GM12878 (cell line): ENCODE measurements at regions not wholly inside any gene's neighbourhood (a gene's known extent, or its start where the extent isn't known, plus 50 kb on each side); places are given as distances from the start of the nearest gene placed in this dataset.

Experiments used
- ATAC-seq: fragments of 200-7000 bp; cut with Tn5 transposase; 3 replicates; pipeline ENCODE4 v1.9.1; 2020; ENCODE audit warnings: mild to moderate bottlenecking, moderate library complexity
- BruUV-seq: library from RNA; stranded (reverse); fragments of 400-500 nt; replicated peaks from 2 replicates; lab custom pipeline; 2021; lab: Mats Ljungman, UMichigan
- CTCF ChIA-PET: fragments of 300-600 bp; sonication (Branson Sonifier 250); formaldehyde crosslinking; extraction: SDS; loops from one replicate; lab custom pipeline; 2021; ENCODE audit warnings: inconsistent platforms; lab: Yijun Ruan, JAX
- POLR2A ChIA-PET: fragments of 350-600 bp; formaldehyde crosslinking; extraction: SDS; loops from one replicate; lab custom pipeline; 2021; ENCODE audit warnings: inconsistent platforms; lab: Charles Lee
- RAD21 ChIA-PET: fragments of 300-600 bp; sonication (Branson Sonifier 250); formaldehyde crosslinking; loops from one replicate; lab custom pipeline; 2023; ENCODE audit warnings: antibody characterized with exemption; ENCODE audit not compliant: unreplicated experiment; lab: Charles Lee
- SMC1A ChIA-PET: fragments of 300-600 bp; sonication (Branson Sonifier 250); formaldehyde crosslinking; loops from one replicate; lab custom pipeline; 2023; ENCODE audit not compliant: unreplicated experiment, uncharacterized antibody; lab: Charles Lee
- DNase-seq: peaks from one replicate; pipeline ENCODE4 v3.0.0-alpha.2; 2011; ENCODE audit warnings: low read depth, low spot score
- FAIRE-seq: peaks from 3 replicates; lab custom pipeline; 2011; peaks lifted over from hg19 to GRCh38; lab: Jason Lieb, UNC
- H2AFZ ChIP-seq: 2 replicates; pipeline ENCODE4 v1.6.0; 2011; ENCODE audit warnings: low read depth, low read length, control low read depth; ENCODE audit not compliant: control insufficient read depth
- H3K27ac ChIP-seq: 2 replicates; pipeline ENCODE4 v1.5.1; 2011; ENCODE audit warnings: control low read depth; ENCODE audit not compliant: control insufficient read depth, insufficient read depth
- H3K27me3 ChIP-seq, 2 experiments: replicated peaks in 1 of 2; 2 replicates each; pipeline versions ENCODE4 v1.6.0 to v1.6.1; 2011; ENCODE audit warnings: low read length in 1 of 2; ENCODE audit not compliant: control insufficient read depth in 2 of 2, insufficient read depth in 2 of 2
- H3K36me3 ChIP-seq, 2 experiments: 2 replicates each; pipeline ENCODE4 v1.5.1; 2011; ENCODE audit warnings: low read length in 1 of 2; ENCODE audit not compliant: control insufficient read depth in 2 of 2, insufficient read depth in 2 of 2
- H3K4me1 ChIP-seq: 2 replicates; pipeline ENCODE4 v1.6.1; 2011; ENCODE audit warnings: mild to moderate bottlenecking, low read length, moderate library complexity, mixed read lengths; ENCODE audit not compliant: control insufficient read depth, insufficient read depth
- H3K4me2 ChIP-seq: 2 replicates; pipeline ENCODE4 v1.6.0; 2011; ENCODE audit warnings: control low read depth; ENCODE audit not compliant: control insufficient read depth, insufficient read depth
- H3K4me3 ChIP-seq: fragments of 200-600 bp; sonication (generic); 2 replicates; pipeline ENCODE4 v1.5.1; 2016
- H3K79me2 ChIP-seq: 2 replicates; pipeline ENCODE4 v1.6.0; 2011; ENCODE audit warnings: low read length; ENCODE audit not compliant: control insufficient read depth, insufficient read depth
- H3K9ac ChIP-seq: 2 replicates; pipeline ENCODE4 v1.8.0; 2011; ENCODE audit warnings: low read length, control low read depth, mixed read lengths; ENCODE audit not compliant: control insufficient read depth, insufficient read depth
- H3K9me3 ChIP-seq: replicated peaks from 3 replicates; pipeline ENCODE4 v1.5.1; 2011; ENCODE audit warnings: mild to moderate bottlenecking, low read length; ENCODE audit not compliant: control insufficient read depth, insufficient read depth
- H4K20me1 ChIP-seq: 2 replicates; pipeline ENCODE4 v1.6.0; 2011; ENCODE audit not compliant: control insufficient read depth, insufficient read depth
- BCL11A ChIP-seq: IDR thresholded peaks from 2 replicates; pipeline ENCODE4 v1.6.1; 2011; ENCODE audit warnings: low read depth, low read length
- BMI1 ChIP-seq: fragments of 450-650 bp; IDR thresholded peaks from 2 replicates; pipeline ENCODE4 v1.6.1; 2016; ENCODE audit warnings: mild to moderate bottlenecking, moderate library complexity, borderline replicate concordance
- ESRRA ChIP-seq: IDR thresholded peaks from 2 replicates; pipeline ENCODE4 v1.6.1; 2012; ENCODE audit warnings: mild to moderate bottlenecking, low read length, improper control_type of control experiment
- JUNB ChIP-seq: IDR thresholded peaks from 2 replicates; pipeline ENCODE4 v1.6.1; 2016; ENCODE audit warnings: antibody characterized with exemption, mild to moderate bottlenecking
- JUND ChIP-seq: IDR thresholded peaks from 2 replicates; pipeline ENCODE4 v1.6.1; 2012; ENCODE audit warnings: low read depth, mild to moderate bottlenecking, low read length, improper control_type of control experiment, moderate library complexity
- RELB ChIP-seq: fragments of 450-650 bp; IDR thresholded peaks from 2 replicates; pipeline ENCODE4 v1.6.1; 2017; ENCODE audit warnings: low read depth, mild to moderate bottlenecking, moderate library complexity
- RFX5 ChIP-seq: IDR thresholded peaks from 2 replicates; pipeline ENCODE4 v1.6.1; 2011; ENCODE audit warnings: low read depth, low read length, improper control_type of control experiment
- SRF ChIP-seq, 2 experiments: IDR thresholded peaks; 2 replicates each; pipeline ENCODE4 v1.6.1; 2011; ENCODE audit warnings: low read depth in 2 of 2, low read length in 2 of 2, mild to moderate bottlenecking in 1 of 2, moderate library complexity in 1 of 2
- STAT3 ChIP-seq: IDR thresholded peaks from 2 replicates; pipeline ENCODE4 v1.6.1; 2011; ENCODE audit warnings: low read depth, low read length, improper control_type of control experiment
- ZNF384 ChIP-seq: IDR thresholded peaks from 2 replicates; pipeline ENCODE4 v1.6.1; 2012; ENCODE audit warnings: low read depth, mild to moderate bottlenecking, low read length, improper control_type of control experiment, borderline replicate concordance
- WGBS: methylation state at CpG from one replicate; pipeline ENCODE4 v1.1.6; 2016; ENCODE audit warnings: low lambda C conversion rate; ENCODE audit not compliant: insufficient replicate concordance, insufficient coverage; ENCODE audit errors: missing lambda C conversion rate; 5-methylcytosine and 5-hydroxymethylcytosine counted together
- in situ Hi-C: fragments of 300-500 bp; cut with MboI; formaldehyde crosslinking; loops from 9 replicates; pipeline ENCODE4 v1.14.3; 2018; ENCODE audit warnings: mixed read lengths
- intact Hi-C: fragments of 100-400 bp; cut with micrococcal nuclease; formaldehyde crosslinking; loops from one replicate; pipeline ENCODE4 v1.14.2; 2022; ENCODE audit not compliant: unreplicated experiment
- TF ChIP-seq, protein P1 (sequence below), 3 experiments: IDR thresholded peaks in 2 of 3; conservative IDR thresholded peaks in 1 of 3; 2 replicates each; pipeline ENCODE4 v1.5.1; 2011; ENCODE audit warnings: low read depth in 3 of 3, low read length in 3 of 3, mild to moderate bottlenecking in 3 of 3, control low read depth in 2 of 3, moderate library complexity in 2 of 3, inconsistent platforms in 1 of 3, mixed read lengths in 1 of 3; ENCODE audit not compliant: control insufficient read depth in 2 of 3, insufficient read depth in 1 of 3; ENCODE audit errors: extremely low read depth in 1 of 3

DNA sequence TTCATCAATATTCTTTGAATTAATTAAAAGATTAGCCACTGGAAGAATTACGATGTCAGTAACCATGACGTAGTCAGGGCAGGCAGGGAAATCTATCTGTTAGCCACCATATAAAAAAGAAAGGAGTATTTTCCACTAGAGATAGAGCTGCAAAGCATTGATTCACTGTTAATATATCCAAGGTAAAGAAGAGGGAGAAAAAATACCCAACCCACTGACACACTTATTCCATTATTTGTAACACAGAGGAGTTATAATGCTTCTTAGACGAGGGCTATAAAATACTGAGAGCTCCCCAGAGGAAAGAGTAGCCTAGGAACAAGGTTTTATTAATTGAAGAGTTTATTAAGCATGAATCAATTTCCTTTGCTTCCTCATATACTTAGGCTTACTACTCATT lies 382.2 kb upstream of the CDH6 start (continued):
- TF ChIP-seq, protein P1, sequence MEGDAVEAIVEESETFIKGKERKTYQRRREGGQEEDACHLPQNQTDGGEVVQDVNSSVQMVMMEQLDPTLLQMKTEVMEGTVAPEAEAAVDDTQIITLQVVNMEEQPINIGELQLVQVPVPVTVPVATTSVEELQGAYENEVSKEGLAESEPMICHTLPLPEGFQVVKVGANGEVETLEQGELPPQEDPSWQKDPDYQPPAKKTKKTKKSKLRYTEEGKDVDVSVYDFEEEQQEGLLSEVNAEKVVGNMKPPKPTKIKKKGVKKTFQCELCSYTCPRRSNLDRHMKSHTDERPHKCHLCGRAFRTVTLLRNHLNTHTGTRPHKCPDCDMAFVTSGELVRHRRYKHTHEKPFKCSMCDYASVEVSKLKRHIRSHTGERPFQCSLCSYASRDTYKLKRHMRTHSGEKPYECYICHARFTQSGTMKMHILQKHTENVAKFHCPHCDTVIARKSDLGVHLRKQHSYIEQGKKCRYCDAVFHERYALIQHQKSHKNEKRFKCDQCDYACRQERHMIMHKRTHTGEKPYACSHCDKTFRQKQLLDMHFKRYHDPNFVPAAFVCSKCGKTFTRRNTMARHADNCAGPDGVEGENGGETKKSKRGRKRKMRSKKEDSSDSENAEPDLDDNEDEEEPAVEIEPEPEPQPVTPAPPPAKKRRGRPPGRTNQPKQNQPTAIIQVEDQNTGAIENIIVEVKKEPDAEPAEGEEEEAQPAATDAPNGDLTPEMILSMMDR (IDR thresholded peaks at IDR 0.05 in 2 of 3, conservative IDR thresholded peaks at IDR 0.05 in 1 of 3; ENCODE audit: control insufficient read depth in 2 of 3, extremely low read depth in 1 of 3, insufficient read depth in 1 of 3, low read depth in 3 of 3, low read length in 3 of 3), result no peak
- TF ChIP-seq RFX5 (no peak), SRF (IDR thresholded peaks at IDR 0.05; ENCODE audit: low read depth in 2 of 2, low read length in 2 of 2) (no peak)

DNA sequence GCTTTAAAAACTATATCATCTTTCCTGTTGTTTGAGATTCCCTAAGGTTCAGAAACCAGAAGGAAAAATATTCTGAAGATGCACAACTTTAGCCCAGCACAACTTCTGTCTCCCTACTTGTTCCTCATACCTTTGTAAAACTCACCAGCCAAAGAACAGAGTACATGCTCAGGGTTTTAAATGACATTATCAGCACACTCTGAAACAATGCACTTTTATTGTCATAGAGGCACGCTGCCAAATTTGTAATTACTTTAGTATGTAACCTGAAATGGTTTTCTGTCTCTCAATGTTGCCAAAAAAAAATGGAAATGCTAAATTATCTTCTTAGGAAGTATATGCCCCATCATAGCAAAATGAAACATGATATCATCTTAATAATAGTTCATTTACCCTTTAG lies 383.6 kb upstream of the CDH6 start:
- in situ Hi-C loops (no loop called here), intact Hi-C loops (no loop called here)
- H3K9me3 ChIP-seq, result no peaks in the 10 kb centered on the region
- no peak overlapping the region for H3K9ac ChIP-seq
- H3K27ac ChIP-seq, result no peak overlapping the region
- no peaks in the 10 kb centered on the region for H3K79me2 ChIP-seq
- H3K27me3 ChIP-seq, result no peaks in the 10 kb centered on the region
- ATAC-seq (no peak), FAIRE-seq (no peak), DNase-seq (no peak)
- 0% methylated on average over 1 of the region's 1 CpG for WGBS
- no peaks in the 10 kb centered on the region for H3K4me1 ChIP-seq
- no TSS peak for BruUV-seq
- no peak overlapping the region for H3K4me3 ChIP-seq
- ChIA-PET RAD21 (no interaction called here), SMC1A (interaction anchor here (1.5 to 1.9 kb wide), 2 partner anchors 30 to 88 kb away, joined by 3 to 6 read pairs; no protein-coding TSS in a partner anchor), POLR2A (no interaction called here), CTCF (interaction anchor here (0.7 kb wide), 1 partner anchor 33 kb away, joined by 3 read pairs; no protein-coding TSS in a partner anchor)
- TF ChIP-seq BCL11A (no peak), ESRRA (no peak), JUNB (no peak), BMI1 (no peak), STAT3 (no peak), ZNF384 (no peak), JUND (no peak), RELB (no peak)
- H4K20me1 ChIP-seq, result no peaks in the 10 kb centered on the region
- H3K36me3 ChIP-seq, result no peaks in the 10 kb centered on the region
- no peak overlapping the region for H2AFZ ChIP-seq
- no peak overlapping the region for H3K4me2 ChIP-seq
